ENCODE measurements at regions not wholly inside any gene's neighbourhood (a gene's known extent, or its start where the extent isn't known, plus 50 kb on each side); places are given as distances from the start of the nearest gene placed in this dataset.

DNA sequence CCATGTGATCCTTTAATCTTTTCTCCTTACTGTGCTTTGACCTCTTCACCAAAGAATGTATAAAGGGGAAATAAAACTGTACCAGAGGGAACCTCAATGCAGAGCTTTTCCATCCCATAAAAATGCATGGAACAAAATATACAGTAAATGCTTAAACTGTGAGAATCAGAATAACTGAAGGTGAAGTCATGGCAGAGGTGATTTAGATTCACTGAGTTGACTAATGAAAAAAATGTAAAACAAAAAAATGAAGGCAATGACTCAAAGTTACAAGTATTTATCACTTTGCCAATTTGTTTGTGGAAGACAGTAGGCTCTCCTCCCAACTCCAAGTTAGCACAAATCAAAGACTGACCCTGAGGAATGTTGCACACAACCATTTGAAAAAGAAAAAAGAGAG is 1331.6 kb upstream of the SORCS1 start:
- no peak for DNase-seq (ENCODE audit: low read depth)

DNA sequence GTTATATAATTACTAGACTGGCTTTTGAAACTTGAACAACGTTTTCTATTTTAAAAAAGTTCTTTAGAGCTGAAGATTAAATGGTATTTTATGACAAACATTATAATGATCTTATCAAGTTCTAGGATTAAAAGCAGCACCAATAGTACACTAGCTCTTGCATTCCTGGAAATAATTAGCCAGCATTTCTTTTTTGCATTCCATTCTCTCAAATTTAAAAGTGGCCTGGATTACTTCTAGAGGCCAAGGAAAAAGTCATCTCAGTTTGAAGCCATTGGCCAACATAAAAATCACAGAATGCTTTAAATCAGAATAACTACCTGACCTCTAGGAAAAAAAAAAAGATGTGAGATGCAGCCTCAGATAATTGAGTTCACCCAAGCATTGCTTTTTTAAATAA is 1326.4 kb upstream of the SORCS1 start:
- Histone ChIP-seq H3K4me3 (ENCODE audit: low read depth, low read length) (no peak overlapping the region), H3K36me3 (ENCODE audit: control insufficient read depth, insufficient read depth, low read length) (no peaks in the 10 kb centered on the region), H3K27me3 (ENCODE audit: control insufficient read depth, insufficient read depth, low read length) (no peaks in the 10 kb centered on the region)
- DNase-seq (ENCODE audit: low read depth) = no peak
- TF ChIP-seq, protein P1, sequence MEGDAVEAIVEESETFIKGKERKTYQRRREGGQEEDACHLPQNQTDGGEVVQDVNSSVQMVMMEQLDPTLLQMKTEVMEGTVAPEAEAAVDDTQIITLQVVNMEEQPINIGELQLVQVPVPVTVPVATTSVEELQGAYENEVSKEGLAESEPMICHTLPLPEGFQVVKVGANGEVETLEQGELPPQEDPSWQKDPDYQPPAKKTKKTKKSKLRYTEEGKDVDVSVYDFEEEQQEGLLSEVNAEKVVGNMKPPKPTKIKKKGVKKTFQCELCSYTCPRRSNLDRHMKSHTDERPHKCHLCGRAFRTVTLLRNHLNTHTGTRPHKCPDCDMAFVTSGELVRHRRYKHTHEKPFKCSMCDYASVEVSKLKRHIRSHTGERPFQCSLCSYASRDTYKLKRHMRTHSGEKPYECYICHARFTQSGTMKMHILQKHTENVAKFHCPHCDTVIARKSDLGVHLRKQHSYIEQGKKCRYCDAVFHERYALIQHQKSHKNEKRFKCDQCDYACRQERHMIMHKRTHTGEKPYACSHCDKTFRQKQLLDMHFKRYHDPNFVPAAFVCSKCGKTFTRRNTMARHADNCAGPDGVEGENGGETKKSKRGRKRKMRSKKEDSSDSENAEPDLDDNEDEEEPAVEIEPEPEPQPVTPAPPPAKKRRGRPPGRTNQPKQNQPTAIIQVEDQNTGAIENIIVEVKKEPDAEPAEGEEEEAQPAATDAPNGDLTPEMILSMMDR (IDR thresholded peaks at IDR 0.05; ENCODE audit: insufficient read depth, low read length, poor library complexity, severe bottlenecking) = no peak

More for the DNA sequence above, 1331.6 kb upstream of the SORCS1 start:
- TF ChIP-seq, protein P1 (IDR thresholded peaks at IDR 0.05; ENCODE audit: insufficient read depth, low read length, poor library complexity, severe bottlenecking) = no peak
- Histone ChIP-seq H3K4me3 (ENCODE audit: low read depth, low read length) (no peak overlapping the region), H3K36me3 (ENCODE audit: control insufficient read depth, insufficient read depth, low read length) (no peaks in the 10 kb centered on the region), H3K27me3 (ENCODE audit: control insufficient read depth, insufficient read depth, low read length) (no peaks in the 10 kb centered on the region)

DNA sequence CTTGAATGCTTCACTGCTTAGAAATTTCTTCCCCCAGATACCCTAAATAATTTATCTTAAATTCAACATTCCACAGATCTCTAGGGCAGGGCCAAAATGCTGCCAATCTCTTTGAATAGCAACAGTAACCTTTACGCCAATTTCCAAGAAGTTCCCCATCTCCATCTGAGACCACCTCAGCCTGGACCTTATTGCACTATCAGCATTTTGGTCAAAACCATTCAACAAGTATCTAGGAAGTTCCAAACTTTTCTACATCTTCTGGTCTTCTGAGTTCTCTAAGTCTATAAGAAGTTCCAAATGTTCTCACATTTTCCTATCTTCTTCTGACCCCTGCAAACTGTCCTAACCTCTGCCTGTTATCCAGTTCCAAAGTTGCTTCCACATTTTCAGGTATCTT is 1306.9 kb upstream of the SORCS1 start:
- no peak for DNase-seq (ENCODE audit: low read depth)
- TF ChIP-seq, protein P1 (IDR thresholded peaks at IDR 0.05; ENCODE audit: insufficient read depth, low read length, poor library complexity, severe bottlenecking) = no peak
- Histone ChIP-seq H3K27me3 (ENCODE audit: control insufficient read depth, insufficient read depth, low read length) (peaks cover 2% of the 10 kb centered on the region), H3K4me3 (ENCODE audit: low read depth, low read length) (no peak overlapping the region), H3K36me3 (ENCODE audit: control insufficient read depth, insufficient read depth, low read length) (no peaks in the 10 kb centered on the region)

DNA sequence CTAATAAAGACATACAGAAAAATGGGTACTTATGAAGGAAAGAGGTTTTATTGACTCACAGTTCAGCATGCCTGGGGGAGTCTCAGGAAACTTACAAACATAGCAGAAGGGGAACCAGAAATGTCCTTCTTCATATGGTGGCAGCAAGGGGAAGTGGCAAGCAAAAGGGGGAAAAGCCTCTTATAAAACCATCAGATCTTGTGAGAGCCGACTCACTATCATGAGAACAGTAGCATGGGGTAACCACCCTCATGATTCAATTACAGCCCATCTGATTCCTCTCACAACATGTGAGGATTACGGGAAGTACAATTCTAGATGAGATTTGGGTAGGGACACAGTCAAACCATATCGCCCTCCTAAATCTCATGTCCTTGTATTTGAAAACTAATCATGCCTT is 1305.4 kb upstream of the SORCS1 start:
- DNase-seq (ENCODE audit: low read depth) = no peak
- H3K27me3 ChIP-seq (ENCODE audit: control insufficient read depth, insufficient read depth, low read length) = peaks cover 2% of the 10 kb centered on the region
- no peaks in the 10 kb centered on the region for H3K36me3 ChIP-seq (ENCODE audit: control insufficient read depth, insufficient read depth, low read length)
- H3K4me3 ChIP-seq (ENCODE audit: low read depth, low read length) = no peak overlapping the region
- TF ChIP-seq, protein P1 (IDR thresholded peaks at IDR 0.05; ENCODE audit: insufficient read depth, low read length, poor library complexity, severe bottlenecking) = no peak

DNA sequence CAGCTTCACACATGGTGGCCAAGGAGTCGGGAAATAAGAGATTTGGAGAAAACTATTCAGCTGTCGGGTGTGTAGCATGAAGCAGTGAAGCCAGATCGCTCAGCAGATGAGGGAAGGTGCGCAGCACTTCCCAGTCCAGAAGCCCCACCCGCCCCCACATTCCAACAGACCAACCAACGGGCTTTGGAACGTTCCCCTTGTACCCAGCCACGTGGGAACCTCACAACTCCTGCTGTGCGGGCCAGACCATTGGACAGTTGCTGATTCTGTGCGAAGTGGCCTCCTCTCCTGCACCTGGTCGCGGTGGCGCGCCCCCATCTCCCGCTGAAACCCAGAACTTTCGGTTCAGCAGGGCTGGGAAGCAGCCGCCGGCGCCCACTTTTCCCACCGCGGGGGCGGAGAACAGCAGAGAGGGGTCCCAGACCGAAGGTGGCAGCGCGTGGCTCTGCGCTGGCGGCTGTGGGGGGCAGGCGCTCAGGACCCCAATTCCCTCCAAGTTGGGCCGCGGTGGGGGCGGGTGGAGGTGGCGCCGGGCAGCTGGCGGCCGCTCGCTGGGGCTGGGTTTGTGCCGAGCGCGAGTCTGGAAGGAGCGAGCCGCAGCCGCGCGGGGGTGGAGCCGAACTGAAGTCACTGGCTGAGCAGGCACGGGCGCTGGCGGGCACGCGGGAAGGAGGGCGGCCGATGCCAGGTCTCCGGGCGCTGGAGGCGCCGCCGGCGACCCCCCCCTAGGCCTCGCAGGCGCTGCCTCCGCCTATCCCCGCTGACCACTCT is 1301.5 kb upstream of the SORCS1 start:
- peak overlapping the region; percentile 45 for H3K4me3 ChIP-seq (ENCODE audit: low read depth, low read length)

More for the DNA sequence above, 1301.5 kb upstream of the SORCS1 start:
- TF ChIP-seq, protein P1 (IDR thresholded peaks at IDR 0.05; ENCODE audit: insufficient read depth, low read length, poor library complexity, severe bottlenecking) = no peak
- H3K27me3 ChIP-seq (ENCODE audit: control insufficient read depth, insufficient read depth, low read length) = peaks cover 2% of the 10 kb centered on the region
- no peak for DNase-seq (ENCODE audit: low read depth)
- no peaks in the 10 kb centered on the region for H3K36me3 ChIP-seq (ENCODE audit: control insufficient read depth, insufficient read depth, low read length)
